H9 (cell line): ENCODE measurements at regions not wholly inside any gene's neighbourhood (a gene's known extent, or its start where the extent isn't known, plus 50 kb on each side); places are given as distances from the start of the nearest gene placed in this dataset.

Experiments
- DNase-seq: peaks from one replicate; pipeline ENCODE4 v3.0.0-alpha.2; 2017
- H2AFZ ChIP-seq: one replicate; pipeline ENCODE4 v1.6.1; 2013; ENCODE audit warnings: mild to moderate bottlenecking, low read length, control low read depth, moderate library complexity
- H2AK5ac ChIP-seq: 2 replicates; pipeline ENCODE4 v1.6.1; 2013; ENCODE audit warnings: low read length, control low read depth, mixed read lengths; ENCODE audit not compliant: insufficient read length
- H2BK120ac ChIP-seq: one replicate; pipeline ENCODE4 v1.6.1; 2013; ENCODE audit warnings: low read depth, mild to moderate bottlenecking, low read length, control low read depth, inconsistent platforms; ENCODE audit not compliant: poor library complexity, severe bottlenecking
- H2BK12ac ChIP-seq: 2 replicates; pipeline ENCODE4 v1.6.1; 2013; ENCODE audit warnings: low read length, control low read depth, mixed read lengths, low read depth; ENCODE audit not compliant: insufficient read length
- H2BK15ac ChIP-seq: 2 replicates; pipeline ENCODE4 v1.6.1; 2013; ENCODE audit warnings: low read depth, low read length, control low read depth
- H2BK20ac ChIP-seq: one replicate; pipeline ENCODE4 v1.6.1; 2013; ENCODE audit warnings: low read depth, mild to moderate bottlenecking, low read length, control low read depth, inconsistent platforms; ENCODE audit not compliant: poor library complexity, severe bottlenecking
- H2BK5ac ChIP-seq: 2 replicates; pipeline ENCODE4 v1.6.1; 2013; ENCODE audit warnings: low read length, control low read depth, mixed read lengths; ENCODE audit not compliant: insufficient read length
- H3K14ac ChIP-seq: 2 replicates; pipeline ENCODE4 v1.6.1; 2013; ENCODE audit warnings: low read length, control low read depth; ENCODE audit not compliant: insufficient read depth
- H3K18ac ChIP-seq: 2 replicates; pipeline ENCODE4 v1.6.1; 2013; ENCODE audit warnings: low read depth, mild to moderate bottlenecking, mixed read lengths, low read length, control low read depth; ENCODE audit not compliant: insufficient read length
- H3K23ac ChIP-seq: 2 replicates; pipeline ENCODE4 v1.6.1; 2013; ENCODE audit warnings: low read length, control low read depth, mixed read lengths, low read depth; ENCODE audit not compliant: insufficient read length
- H3K23me2 ChIP-seq: 2 replicates; pipeline ENCODE4 v1.6.1; 2013; ENCODE audit warnings: low read depth, mild to moderate bottlenecking, mixed read lengths, low read length, control low read depth; ENCODE audit not compliant: insufficient read length, poor library complexity, severe bottlenecking
- H3K27ac ChIP-seq: 2 replicates; pipeline ENCODE4 v1.5.1; 2013; ENCODE audit warnings: low read length, control low read depth, mixed read lengths, low read depth; ENCODE audit not compliant: insufficient read length
- H3K27me3 ChIP-seq: 2 replicates; pipeline ENCODE4 v1.6.1; 2013; ENCODE audit warnings: low read length, control low read depth, inconsistent platforms; ENCODE audit not compliant: insufficient read depth
- H3K4ac ChIP-seq: 2 replicates; pipeline ENCODE4 v1.6.1; 2013; ENCODE audit warnings: low read depth, mild to moderate bottlenecking, control low read depth, inconsistent platforms, low read length, moderate library complexity
- H3K4me1 ChIP-seq: 2 replicates; pipeline ENCODE4 v1.6.1; 2013; ENCODE audit warnings: low read length, control low read depth, inconsistent platforms; ENCODE audit not compliant: insufficient read depth
- H3K4me2 ChIP-seq: 2 replicates; pipeline ENCODE4 v1.6.1; 2013; ENCODE audit warnings: low read length, control low read depth, mixed read lengths; ENCODE audit not compliant: insufficient read length, insufficient read depth
- H3K56ac ChIP-seq: 2 replicates; pipeline ENCODE4 v1.6.1; 2013; ENCODE audit warnings: low read depth, mild to moderate bottlenecking, mixed read lengths, low read length, control low read depth; ENCODE audit not compliant: insufficient read length
- H3K79me1 ChIP-seq: 2 replicates; pipeline ENCODE4 v1.6.1; 2013; ENCODE audit warnings: low read depth, mild to moderate bottlenecking, moderate library complexity, low read length, control low read depth, inconsistent platforms; ENCODE audit not compliant: insufficient read depth, poor library complexity, severe bottlenecking
- H3K79me2 ChIP-seq: 2 replicates; pipeline ENCODE4 v1.6.1; 2013; ENCODE audit warnings: low read length, control low read depth, inconsistent platforms; ENCODE audit not compliant: insufficient read depth
- H3K9ac ChIP-seq: 2 replicates; pipeline ENCODE4 v1.6.1; 2013; ENCODE audit warnings: low read length, control low read depth, mixed read lengths; ENCODE audit not compliant: insufficient read length; ENCODE audit errors: extremely low read depth
- H3K9me3 ChIP-seq: one replicate; pipeline ENCODE4 v1.6.1; 2013; ENCODE audit warnings: low read depth, low read length, inconsistent platforms; ENCODE audit not compliant: control insufficient read depth
- H3T11ph ChIP-seq: one replicate; pipeline ENCODE4 v1.6.1; 2013; ENCODE audit warnings: mild to moderate bottlenecking, low read length, control low read depth, inconsistent platforms
- H4K20me1 ChIP-seq: one replicate; pipeline ENCODE4 v1.6.1; 2013; ENCODE audit not compliant: control insufficient read depth, insufficient read length, insufficient read depth
- H4K5ac ChIP-seq: 2 replicates; pipeline ENCODE4 v1.6.1; 2013; ENCODE audit warnings: low read depth, mild to moderate bottlenecking, mixed read lengths, low read length, control low read depth; ENCODE audit not compliant: insufficient read length
- H4K8ac ChIP-seq: replicated peaks from 2 replicates; pipeline ENCODE4 v1.6.1; 2013; ENCODE audit warnings: low read length, control low read depth, mixed read lengths, low read depth; ENCODE audit not compliant: insufficient read length
- H4K91ac ChIP-seq: 2 replicates; pipeline ENCODE4 v1.6.1; 2013; ENCODE audit warnings: low read depth, mild to moderate bottlenecking, moderate library complexity, mixed read lengths, low read length, control low read depth; ENCODE audit not compliant: insufficient read length
- H3K27ac Mint-ChIP-seq, 3 experiments: 2 replicates in 2 of 3; 3 replicates in 1 of 3; pipeline ENCODE4 v1.8.0; 2020 to 2021; ENCODE audit warnings: mixed read lengths in 3 of 3, mild to moderate bottlenecking in 1 of 3, moderate library complexity in 1 of 3
- H3K27me3 Mint-ChIP-seq: 2 replicates; pipeline ENCODE4 v1.8.0; 2021; ENCODE audit warnings: low read depth, mild to moderate bottlenecking, moderate library complexity, mixed read lengths
- H3K36me3 Mint-ChIP-seq, 3 experiments: 2 replicates in 2 of 3; 3 replicates in 1 of 3; pipeline ENCODE4 v1.8.0; 2020 to 2021; ENCODE audit warnings: low read depth in 3 of 3, mixed read lengths in 3 of 3; ENCODE audit not compliant: insufficient read depth in 1 of 3
- H3K4me1 Mint-ChIP-seq, 2 experiments: 2 replicates each; pipeline ENCODE4 v1.8.0; 2020; ENCODE audit warnings: mixed read lengths in 2 of 2
- H3K4me3 Mint-ChIP-seq, 2 experiments: 2 replicates in 1 of 2; 3 replicates in 1 of 2; pipeline ENCODE4 v1.8.0; 2020 to 2021; ENCODE audit warnings: mild to moderate bottlenecking in 2 of 2, mixed read lengths in 2 of 2, moderate library complexity in 1 of 2
- H3K9me3 Mint-ChIP-seq, 2 experiments: 2 replicates in 1 of 2; 3 replicates in 1 of 2; pipeline ENCODE4 v1.8.0; 2020; ENCODE audit warnings: mild to moderate bottlenecking in 2 of 2, mixed read lengths in 2 of 2, moderate library complexity in 1 of 2
- WGBS: extraction: QIAGEN DNeasy Blood & Tissue Kit; methylation state at CpG from one replicate; pipeline ENCODE4 v1.1.7; 2013; ENCODE audit warnings: missing lambda C conversion rate, low lambda C conversion rate, mixed read lengths; ENCODE audit not compliant: insufficient read length; ENCODE audit errors: extremely low coverage; 5-methylcytosine and 5-hydroxymethylcytosine counted together
- TF ChIP-seq, protein P1 (sequence below): fragments of 200-600 bp; sonication (generic); conservative IDR thresholded peaks from 3 replicates; pipeline ENCODE4 v1.8.0; 2021; ENCODE audit warnings: antibody characterized with exemption, mild to moderate bottlenecking

DNA sequence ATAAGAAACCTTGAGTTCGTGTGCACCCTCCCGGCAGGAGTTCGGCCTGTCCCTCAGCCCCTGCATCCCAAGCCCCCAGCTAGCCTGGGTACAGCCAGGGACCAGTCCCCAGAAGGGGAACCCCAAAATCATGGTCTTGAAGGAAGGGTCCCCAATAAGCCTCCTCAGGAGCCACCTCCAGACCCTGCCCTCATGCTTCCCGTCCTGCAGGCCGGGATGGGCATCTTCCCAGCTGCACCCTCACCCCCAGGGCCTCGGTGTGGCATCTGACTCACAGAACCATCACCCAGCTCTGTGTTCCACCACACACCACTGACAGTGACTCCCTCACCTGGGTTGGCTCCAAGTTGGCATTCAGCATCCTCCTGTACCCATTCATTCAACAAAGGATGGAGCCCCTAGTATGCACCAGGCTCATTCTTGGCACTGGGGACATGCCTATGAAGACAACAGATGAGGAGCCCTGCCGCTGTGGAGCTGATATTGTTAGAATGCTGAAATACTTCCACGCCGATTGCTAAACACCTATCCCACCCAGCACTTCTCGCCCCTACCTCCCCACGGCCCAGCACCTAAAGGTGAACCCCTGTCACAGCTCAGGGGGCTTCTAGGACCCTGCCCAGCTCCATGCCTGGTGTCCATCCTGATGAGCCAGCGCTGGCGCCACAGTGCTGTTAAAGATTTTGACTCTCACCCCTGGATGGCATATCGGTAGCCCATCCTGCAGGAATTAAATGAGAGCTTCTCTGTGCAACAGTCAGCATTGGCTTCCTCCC is 77.8 kb downstream of the BUD13 start:
- H2BK5ac ChIP-seq = no peak overlapping the region
- no peak overlapping the region for H2AK5ac ChIP-seq
- H2AFZ ChIP-seq = no peak overlapping the region
- H2BK15ac ChIP-seq = no peak overlapping the region
- Mint-ChIP-seq H3K4me1 (peaks cover 7 to 25% of the 10 kb centered on the region in 2 experiments), H3K27me3 (peaks cover 10% of the 10 kb centered on the region), H3K36me3 (no peaks in the 10 kb centered on the region), H3K4me3 (no peak overlapping the region), H3K9me3 (no peaks in the 10 kb centered on the region), H3K27ac (no peak overlapping the region)
- no peak overlapping the region for H3K14ac ChIP-seq
- no peak overlapping the region for H3T11ph ChIP-seq
- H3K4me2 ChIP-seq = no peak overlapping the region
- no peak overlapping the region for H4K5ac ChIP-seq
- no peak overlapping the region for H4K8ac ChIP-seq
- H3K18ac ChIP-seq = no peak overlapping the region
- no peaks in the 10 kb centered on the region for H3K79me1 ChIP-seq
- no peaks in the 10 kb centered on the region for H3K79me2 ChIP-seq
- WGBS = no CpG with 5 or more reads among the region's 14 CpGs
- no peak overlapping the region for H2BK120ac ChIP-seq
- no peak overlapping the region for H3K9ac ChIP-seq
- no peak overlapping the region for H3K56ac ChIP-seq
- H3K9me3 ChIP-seq = no peaks in the 10 kb centered on the region
- H4K91ac ChIP-seq = no peak overlapping the region
- no peak overlapping the region for H3K4ac ChIP-seq
- H3K27ac ChIP-seq = no peak overlapping the region
- H3K23ac ChIP-seq = no peak overlapping the region
- TF ChIP-seq, protein P1, sequence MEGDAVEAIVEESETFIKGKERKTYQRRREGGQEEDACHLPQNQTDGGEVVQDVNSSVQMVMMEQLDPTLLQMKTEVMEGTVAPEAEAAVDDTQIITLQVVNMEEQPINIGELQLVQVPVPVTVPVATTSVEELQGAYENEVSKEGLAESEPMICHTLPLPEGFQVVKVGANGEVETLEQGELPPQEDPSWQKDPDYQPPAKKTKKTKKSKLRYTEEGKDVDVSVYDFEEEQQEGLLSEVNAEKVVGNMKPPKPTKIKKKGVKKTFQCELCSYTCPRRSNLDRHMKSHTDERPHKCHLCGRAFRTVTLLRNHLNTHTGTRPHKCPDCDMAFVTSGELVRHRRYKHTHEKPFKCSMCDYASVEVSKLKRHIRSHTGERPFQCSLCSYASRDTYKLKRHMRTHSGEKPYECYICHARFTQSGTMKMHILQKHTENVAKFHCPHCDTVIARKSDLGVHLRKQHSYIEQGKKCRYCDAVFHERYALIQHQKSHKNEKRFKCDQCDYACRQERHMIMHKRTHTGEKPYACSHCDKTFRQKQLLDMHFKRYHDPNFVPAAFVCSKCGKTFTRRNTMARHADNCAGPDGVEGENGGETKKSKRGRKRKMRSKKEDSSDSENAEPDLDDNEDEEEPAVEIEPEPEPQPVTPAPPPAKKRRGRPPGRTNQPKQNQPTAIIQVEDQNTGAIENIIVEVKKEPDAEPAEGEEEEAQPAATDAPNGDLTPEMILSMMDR = no peak
- H3K23me2 ChIP-seq = no peaks in the 10 kb centered on the region
- H3K27me3 ChIP-seq = no peaks in the 10 kb centered on the region
- H3K4me1 ChIP-seq = no peaks in the 10 kb centered on the region; the same call in 1 of the 2 replicates
- H4K20me1 ChIP-seq = no peaks in the 10 kb centered on the region
- no peak overlapping the region for H2BK20ac ChIP-seq
- no peak for DNase-seq
- no peak overlapping the region for H2BK12ac ChIP-seq
